Left renal pelvis (tissue), 4 donors: ENCODE measurements at regions not wholly inside any gene's neighbourhood (a gene's known extent, or its start where the extent isn't known, plus 50 kb on each side); places are given as distances from the start of the nearest gene placed in this dataset.
"Not testable (repeated sequence)": the region's sequence is repeated elsewhere in the genome, so short reads cannot be mapped to it uniquely, and the experiment has no call there.

Experiments
- DNase-seq, 4 donors: peaks; one replicate each; pipeline ENCODE4 v3.0.0-alpha.2; 2013; ENCODE audit warnings: low read depth in 4 of 4, low spot score in 3 of 4

DNA sequence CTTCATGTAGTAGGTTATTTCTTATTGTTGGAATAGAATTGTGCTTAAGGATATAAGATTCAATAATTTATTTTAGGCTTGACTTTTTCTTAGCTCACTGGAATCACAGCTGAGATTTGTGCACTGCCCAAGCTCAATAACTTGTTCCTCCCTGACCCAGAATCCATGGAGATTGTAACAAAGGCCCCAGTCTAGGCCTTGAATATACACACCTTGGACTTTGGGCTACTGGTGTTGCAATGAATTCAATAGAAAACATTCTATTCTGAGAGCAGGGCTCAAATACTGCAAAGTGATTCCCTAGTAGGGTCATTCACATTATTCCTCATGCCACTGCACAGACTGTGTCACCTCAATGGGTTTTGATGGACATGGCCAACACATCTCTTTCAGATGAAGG, 352.4 kb downstream of the GALC start:
- DNase-seq, result no peak

DNA sequence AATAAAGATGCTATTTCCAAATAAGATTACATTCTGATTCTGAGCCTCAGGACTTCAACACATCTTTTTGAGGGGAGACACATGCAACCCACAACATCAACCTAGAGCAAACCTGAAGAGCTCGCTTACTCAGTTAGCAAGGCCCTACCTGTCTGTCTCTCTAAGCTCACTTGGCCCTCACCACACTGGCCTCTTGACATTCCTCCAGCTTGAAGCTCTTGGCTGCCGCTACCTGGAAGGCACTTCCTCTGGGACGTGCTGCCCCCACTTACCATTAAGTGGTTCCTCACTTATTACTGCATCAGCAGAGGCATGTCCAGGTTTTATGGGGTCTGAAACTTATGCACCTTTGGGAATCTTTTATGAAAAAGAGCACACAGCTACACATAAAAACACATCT, 354.8 kb downstream of the GALC start:
- DNase-seq, result no peak

DNA sequence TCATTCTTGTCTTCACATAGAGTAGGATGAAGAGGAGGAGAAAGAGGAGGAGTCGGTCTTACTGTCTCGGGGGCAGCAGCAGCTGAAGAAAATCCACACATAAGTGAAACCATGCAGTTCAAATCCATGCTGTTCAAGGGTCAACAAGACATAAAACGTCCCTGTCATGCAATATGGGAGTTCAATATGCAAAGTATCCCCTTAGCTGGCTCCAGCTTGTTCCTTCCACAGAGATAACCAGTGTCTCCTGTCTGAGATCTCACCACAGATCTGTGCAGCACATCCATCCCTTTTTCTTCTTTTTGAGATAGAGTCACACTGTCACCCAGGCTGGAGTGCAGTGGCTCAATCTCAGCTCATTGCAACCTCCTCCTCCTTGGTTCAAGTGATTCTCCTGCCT, 357.5 kb downstream of the GALC start:
- DNase-seq, result no peak

DNA sequence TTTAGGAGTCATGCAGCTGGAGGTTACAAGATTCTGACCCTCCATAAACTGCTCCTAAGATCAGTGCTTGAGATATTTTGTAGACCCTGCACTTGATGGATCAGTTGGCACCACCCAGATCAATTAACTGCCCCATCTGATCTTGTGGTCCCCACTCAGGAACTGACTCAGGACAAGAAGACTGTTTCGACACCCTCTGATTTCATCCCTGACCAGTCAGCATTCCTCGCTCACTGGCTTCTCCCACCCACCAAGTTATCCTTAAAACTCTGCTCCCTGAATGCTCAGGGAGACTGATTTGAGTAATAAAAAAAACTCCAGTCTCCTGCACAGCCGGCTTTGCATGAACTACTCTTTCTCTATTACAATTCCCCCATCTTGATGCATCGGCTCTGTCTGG, 360.2 kb downstream of the GALC start:
- no peak for DNase-seq

DNA sequence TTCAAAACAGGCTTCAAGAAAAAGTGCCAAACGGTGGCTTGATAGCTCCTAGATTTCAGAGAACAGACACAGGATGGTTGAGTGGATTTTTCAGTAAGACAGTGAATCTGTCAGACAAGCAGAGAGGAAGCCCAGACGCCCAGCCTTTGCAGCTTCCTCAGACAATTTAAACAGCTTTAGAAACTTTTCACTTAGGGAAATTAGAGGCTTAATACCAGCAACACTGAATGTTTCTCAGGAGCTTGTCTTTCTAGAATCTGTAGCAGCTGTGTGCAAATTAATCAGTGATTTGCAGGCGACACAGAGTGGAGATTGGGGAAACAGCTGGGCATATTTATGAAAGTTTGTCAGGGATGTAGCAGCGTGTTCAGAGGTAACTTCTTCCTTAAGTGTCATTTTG, 362.1 kb downstream of the GALC start:
- peak in 1 of 4 donors; percentile 16 for DNase-seq

DNA sequence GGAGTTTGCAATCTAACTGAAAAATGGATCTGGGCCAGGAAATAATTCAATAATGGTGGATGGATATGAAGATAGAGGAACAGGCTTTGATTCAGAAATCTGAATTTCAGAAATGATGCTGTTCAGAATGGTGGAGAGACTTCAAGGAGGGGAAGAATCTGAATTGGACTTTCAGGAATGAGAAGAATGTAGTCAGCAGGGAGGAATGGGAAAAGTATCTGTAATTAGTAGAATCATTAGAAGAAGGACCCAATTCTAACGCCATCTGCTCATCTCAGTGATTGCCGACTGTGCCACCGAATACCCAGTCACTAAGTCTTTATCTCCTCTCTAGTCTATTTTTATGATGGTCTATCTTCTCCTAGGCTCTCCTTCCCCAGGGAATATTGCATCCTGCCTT, 363.2 kb downstream of the GALC start:
- DNase-seq, result no peak

DNA sequence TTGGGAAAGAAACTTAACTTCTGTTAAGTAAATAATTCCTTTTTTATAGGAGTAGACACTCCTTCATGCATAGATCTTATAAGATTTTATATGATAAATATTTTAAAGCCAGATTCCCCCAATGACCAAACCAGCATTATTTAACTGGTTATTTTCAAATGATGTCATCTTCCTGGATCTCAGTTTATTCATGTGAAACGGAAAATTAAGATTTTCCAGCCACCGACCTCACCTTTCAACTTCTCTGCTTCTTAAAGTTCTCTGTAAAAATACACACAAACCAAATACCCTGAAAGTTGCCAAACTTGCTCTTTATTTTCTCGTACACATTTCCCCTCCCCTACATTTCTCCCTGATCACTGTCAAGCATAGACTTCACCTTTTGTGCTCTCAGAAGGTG, 364.2 kb downstream of the GALC start:
- DNase-seq, result no peak

DNA sequence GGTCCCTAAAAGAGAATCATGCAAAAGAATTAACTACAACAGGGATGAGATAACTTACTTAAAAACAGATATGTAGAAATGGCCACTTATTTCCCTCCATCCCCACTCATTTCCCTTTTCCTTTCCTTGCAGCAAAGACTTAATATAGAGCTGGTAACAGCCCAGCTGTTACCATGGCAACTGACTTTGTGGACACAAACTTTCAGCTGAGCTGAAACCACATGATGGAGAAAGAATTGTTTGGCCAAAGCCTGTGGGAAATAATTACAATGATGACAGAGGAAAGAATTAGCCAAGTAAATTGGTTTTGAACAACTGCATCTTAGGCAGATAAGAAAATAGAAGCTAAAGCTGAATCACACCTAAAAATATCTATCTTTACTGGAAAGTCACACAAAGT, 364.9 kb downstream of the GALC start:
- peak; percentile 52 to 71 (median 62) for DNase-seq

DNA sequence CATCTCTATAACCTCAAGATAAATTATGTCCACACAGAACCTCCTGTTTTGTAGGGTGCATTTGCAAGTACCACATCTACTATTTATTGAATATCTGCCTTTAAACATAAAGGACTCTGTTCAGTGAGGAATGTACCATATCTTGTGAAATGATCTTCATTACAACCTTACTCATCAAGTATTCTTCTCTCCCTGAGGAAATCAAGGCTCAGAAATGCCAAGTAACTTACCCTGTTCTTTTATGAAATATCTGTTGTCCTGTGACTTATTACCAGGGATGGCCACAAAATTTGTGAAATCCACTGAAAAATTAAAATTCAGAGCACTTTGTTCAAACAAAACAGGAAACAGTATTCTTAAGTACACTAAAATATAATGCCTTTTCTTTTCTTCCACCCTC, 366.7 kb downstream of the GALC start:
- no peak for DNase-seq

DNA sequence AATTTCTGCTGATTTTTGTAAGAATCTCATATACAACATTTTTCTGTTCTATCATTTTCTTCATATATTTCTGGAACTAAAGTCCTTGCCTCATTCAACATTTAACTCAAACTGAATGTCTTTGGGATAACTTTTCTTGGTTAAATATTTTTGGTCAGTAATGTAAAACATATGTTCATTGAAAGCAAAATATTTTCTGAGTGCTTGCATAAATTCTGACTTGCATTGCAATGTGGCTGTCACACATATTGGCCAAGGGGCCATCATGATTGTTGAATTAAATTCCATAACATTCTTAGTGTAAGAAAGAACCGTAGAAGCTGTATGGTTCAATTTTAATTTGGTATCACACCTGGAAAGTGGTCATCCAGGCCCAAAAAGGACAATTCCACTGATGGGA, 369.4 kb downstream of the GALC start:
- DNase-seq, result no peak

DNA sequence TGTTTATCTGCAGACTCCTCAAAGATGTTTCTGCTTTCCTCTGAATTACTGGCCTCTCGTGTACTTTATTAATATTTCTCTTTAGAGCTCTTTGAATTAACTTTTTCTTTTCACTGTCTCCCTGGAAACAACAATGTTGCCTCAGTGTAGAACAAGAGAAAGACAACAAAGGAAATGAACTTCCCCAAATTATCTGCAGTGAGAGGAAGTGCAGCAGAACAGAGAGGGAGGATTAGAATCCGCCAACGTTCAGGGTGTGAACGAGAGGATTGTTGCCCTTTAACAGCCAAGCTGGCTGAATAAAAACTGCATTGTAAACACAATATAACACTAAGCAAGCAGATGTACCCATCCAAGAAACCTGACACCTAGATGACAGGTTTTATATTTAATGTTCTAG, 375.9 kb downstream of the GALC start:
- DNase-seq, result no peak

DNA sequence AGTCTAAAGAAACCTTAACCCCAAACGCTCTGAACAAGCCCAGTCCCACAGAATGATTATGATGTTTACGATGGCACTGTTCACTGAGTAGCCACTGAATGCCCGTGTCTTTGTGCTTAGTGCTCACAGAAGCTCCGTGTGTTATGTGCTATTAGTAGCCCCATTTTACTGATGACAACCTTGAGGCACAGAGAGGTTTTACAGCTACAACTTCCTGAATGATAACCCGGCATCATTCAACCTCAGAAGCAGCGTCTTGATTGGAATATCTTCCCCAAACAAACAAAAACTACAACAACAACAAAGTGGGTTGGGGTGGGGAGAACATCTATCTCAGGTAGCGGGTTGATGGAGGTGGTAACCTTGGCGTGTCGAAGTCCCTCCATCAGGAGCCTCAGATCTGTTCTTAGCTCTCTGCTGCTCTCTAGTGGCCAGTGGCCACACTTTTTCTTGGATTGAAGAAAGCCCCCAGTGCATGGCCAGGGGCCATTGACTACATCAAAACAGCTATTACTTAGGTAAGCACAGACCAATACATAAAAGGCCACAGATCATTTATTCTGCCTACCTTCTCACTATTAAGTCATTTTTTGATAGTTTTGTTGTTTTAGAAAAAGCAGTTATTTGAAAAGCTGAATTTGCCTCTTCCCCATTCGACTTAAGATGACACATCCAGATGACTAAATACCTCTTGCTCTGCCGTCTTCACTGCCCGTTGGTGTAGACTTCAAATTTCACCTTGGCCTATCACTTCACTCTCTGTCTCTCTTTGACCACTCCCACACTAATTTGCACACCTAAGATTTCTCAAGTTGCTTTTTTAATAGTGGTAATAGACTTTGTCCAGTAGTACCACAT, 376.9 kb downstream of the GALC start:
- DNase-seq, result peak in 2 of 4 donors; percentile 47 to 52

DNA sequence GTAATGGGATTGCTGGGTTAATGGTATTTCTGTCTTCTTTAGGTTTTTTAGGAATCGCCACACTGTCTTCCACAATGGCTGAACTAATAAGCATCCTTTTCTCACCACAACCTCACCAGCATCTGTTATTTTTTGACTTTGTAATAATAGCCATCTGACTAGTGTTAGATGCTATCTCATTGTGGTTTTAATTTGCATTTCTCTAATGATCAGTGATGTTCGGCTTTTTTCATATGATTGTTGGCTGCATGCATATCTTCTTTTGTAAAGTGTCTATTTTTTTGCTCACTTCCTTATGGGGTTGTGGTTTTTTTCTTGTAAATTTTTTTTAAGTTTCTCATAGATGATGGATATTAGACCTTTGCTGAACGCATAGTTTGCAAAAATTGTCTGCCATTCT, 377.9 kb downstream of the GALC start:
- DNase-seq, result no peak

DNA sequence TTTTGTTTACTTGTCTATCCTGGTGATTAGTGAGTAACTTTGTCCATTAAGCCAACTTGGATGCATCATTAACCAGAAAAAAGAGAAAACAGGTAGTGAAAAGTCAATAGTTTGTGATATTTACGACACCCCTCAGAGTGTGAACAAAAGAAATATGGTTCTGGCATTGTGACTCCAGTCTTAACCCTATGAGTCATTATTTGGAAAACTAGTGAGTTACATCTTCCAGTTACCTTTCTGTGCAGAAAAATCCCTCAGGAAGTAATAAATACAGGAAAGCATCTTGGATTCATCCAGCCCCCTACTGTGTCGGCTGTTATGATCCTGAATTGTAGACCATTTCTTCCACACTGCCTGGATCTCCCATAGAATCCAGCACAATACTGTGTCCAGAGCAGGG, 379.1 kb downstream of the GALC start:
- DNase-seq, result no peak

DNA sequence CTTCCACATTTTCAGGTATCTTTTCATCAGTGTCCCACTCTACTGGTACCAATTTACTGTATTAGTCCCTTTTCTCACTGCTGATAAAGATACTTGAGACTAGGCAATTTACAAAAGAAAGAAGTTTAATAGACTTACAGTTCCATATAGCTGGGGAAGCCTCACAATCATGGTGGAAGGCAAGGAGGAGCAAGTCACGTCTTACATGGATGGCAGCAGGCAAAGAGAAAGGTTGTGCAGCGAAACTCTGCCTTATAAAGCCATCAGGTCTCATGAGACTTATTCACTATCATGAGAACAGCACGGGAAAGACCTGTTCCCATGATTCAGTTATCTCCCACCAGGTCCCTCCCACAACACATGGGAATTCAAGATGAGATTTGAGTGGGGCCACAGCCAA, 385.9 kb downstream of the GALC start:
- not testable (repeated sequence) for DNase-seq

DNA sequence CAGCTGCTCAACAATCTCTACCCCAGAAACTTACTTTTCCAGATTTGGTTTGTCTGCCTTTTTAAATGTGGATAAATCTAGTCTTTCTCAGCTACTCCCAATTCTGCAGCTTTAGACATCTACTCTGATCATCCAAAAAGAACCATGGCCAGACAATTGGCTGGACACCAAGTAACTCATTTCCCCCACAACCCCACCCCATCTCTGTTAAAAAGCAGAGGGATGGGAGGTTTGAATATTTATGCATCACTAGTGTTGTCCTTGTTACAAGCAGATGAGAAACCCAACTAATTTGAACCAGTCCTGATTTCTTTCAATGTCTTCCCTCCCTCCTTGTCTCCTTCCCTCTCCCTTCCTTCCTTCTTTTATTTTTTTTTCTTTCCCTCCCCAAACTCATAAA, 391.9 kb downstream of the GALC start:
- DNase-seq, result no peak

DNA sequence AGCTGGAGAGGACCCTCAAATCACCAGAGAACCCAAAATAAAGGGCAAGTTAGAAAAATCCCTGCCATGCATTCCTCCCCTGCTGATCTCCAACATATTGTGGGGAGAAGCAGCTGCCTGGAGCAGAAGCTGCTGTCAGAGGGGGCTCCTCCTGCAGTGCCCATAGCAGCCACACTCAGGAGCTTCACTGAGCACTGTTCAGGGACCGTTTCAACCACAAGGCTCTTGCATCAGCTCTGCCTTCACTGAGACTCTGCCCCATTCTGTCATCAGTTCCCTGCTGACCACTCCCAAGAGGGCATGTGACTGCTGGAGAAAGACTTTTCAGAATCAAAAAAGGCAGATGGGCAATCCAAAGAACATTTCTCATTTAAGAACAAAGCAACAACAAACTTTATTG, 392.7 kb downstream of the GALC start:
- no peak for DNase-seq

DNA sequence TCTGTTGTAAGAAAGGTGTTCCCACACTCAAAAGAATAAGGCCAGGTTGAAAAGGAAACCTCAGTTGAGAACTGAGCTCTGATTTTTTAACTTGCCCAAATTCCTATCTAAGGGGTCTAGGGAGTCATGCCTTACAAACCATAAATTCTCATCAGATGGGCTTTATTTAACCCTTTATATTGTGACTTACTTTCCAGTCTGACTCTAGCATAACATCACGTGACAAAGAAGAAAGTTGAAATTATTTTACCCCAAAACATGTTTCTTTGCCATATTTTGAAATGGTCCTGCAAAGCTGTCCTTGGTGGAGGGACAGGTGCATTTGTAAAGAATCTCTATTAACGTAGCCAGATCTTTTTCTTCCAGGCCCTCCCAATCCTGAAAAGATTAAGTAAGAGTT, 411.7 kb downstream of the GALC start:
- DNase-seq, result no peak

DNA sequence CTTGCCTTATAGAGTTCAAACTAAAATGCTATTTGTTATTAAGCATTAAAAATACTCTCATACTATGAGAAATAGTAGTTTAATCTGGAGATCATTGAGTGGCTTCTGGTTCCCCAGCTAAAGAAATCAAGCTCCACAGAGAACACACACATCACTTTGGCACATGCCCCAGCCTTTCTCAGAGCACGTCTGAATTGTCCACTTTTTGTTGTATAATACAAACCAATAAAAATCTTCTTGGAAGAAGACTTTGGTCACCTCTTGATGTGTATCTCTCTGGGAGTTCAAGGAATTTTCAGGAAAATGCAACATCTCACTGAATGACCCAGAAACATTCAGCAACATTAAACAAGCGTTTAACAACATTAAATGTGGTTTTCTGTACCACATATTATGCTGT, 413.9 kb downstream of the GALC start:
- no peak for DNase-seq

DNA sequence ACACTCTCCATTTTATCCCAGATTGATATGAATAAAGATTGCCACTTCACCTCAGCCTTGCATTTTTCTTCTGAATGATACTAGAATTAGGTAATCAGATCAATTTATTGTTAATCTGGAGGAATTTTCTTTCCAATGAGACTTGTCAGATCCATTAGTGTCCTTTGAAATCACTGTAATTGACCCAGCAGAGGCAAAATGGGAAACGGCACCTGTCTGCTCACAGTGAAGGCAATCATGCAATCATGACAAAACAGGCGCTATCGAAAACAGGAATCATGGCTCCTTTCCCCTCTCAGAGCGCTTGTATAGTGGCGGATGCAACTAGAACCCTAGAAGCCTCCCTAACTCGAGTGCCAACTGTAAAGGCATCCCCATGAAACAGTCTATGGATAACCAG, 417.6 kb downstream of the GALC start:
- no peak for DNase-seq

DNA sequence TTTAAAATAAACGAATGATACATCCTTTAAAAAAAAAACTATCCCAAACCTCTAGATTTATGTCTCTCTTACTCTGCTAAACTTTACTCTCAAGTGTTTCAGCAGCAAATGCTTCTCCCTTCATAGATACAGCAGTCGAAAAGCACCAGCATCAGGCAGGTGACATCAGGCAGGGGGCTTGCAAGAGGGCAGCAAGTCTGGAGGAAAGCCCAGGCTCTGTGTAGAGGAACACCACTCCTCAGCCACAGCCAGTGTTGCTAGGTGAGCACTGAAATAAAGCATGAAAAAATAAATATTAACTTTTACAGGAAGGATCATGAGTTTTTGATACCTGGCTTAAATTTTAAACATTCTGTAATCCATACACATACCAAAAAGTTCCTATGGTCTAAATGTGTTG, 419.4 kb downstream of the GALC start:
- DNase-seq, result no peak

DNA sequence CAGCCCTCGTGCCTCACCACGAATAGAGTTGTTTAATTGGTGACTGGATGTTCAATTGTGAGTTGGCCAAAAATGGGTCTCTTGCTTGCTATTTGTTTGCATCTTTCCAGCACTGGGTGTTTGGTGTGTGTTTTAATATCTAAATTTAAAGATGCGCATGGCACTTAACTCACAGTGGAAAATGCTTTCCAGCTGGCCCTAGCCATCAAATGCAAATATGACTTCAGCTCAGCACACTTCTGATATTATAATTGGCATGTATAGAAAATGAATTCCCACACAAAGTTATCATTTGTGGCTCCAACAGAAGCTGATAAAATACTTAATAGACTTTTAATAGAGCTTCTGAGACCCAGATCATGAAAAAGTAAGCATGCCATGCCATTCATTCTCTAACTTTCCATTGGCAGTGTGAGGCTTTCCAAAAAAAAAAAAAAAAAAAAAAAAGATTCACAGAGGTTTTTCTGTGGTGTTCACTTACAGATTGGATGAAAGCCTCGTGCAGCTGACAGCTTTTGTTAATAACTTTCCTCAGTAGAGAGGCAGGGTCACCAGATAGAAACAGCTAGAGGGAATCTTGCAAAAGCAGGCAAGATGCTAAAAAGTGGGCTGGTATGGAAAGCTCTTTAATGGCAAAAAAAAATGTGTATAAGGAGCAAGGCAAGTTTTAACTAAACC, 425.2 kb downstream of the GALC start:
- no peak for DNase-seq
